HUES6 (cell line): ENCODE measurements at regions not wholly inside any gene's neighbourhood (a gene's known extent, or its start where the extent isn't known, plus 50 kb on each side); places are given as distances from the start of the nearest gene placed in this dataset.

Experiments
- H3K27ac ChIP-seq: 2 replicates; pipeline ENCODE4 v1.7.0; 2013; ENCODE audit warnings: low read depth, mild to moderate bottlenecking, low read length, inconsistent platforms
- H3K27me3 ChIP-seq: 2 replicates; pipeline ENCODE4 v1.6.1; 2013; ENCODE audit warnings: low read length; ENCODE audit not compliant: control insufficient read depth, insufficient read depth
- H3K36me3 ChIP-seq: 2 replicates; pipeline ENCODE4 v1.6.1; 2013; ENCODE audit warnings: low read length; ENCODE audit not compliant: control insufficient read depth, insufficient read depth
- H3K4me1 ChIP-seq: 2 replicates; pipeline ENCODE4 v1.6.1; 2013; ENCODE audit warnings: low read length; ENCODE audit not compliant: control insufficient read depth, insufficient read depth
- H3K4me3 ChIP-seq: 2 replicates; pipeline ENCODE4 v1.5.1; 2013; ENCODE audit warnings: low read depth, low read length
- H3K9ac ChIP-seq: one replicate; pipeline ENCODE4 v1.6.1; 2013; ENCODE audit warnings: mild to moderate bottlenecking, low read length
- H3K9me3 ChIP-seq: 2 replicates; pipeline ENCODE4 v1.6.1; 2013; ENCODE audit warnings: low read depth, low read length; ENCODE audit not compliant: control insufficient read depth, insufficient read depth

- H3K9ac ChIP-seq = no peak overlapping the region
- no peak overlapping the region for H3K27ac ChIP-seq
- no peaks in the 10 kb centered on the region for H3K27me3 ChIP-seq
- no peaks in the 10 kb centered on the region for H3K4me1 ChIP-seq
- no peaks in the 10 kb centered on the region for H3K36me3 ChIP-seq
- H3K9me3 ChIP-seq = no peaks in the 10 kb centered on the region
- no peak overlapping the region for H3K4me3 ChIP-seq
Measured at GRCh38 chr10:64977915-64978314, 1456.7 kb downstream of the REEP3 start.

- no peak overlapping the region for H3K4me3 ChIP-seq
Measured at GRCh38 chr10:64996886-64997285, 1475.7 kb downstream of the REEP3 start.

GRCh38 chr10:65010845-65011244 lies 1489.6 kb downstream of the REEP3 start:
- Histone ChIP-seq H3K27ac (no peak overlapping the region), H3K4me3 (no peak overlapping the region), H3K9me3 (no peaks in the 10 kb centered on the region), H3K9ac (no peak overlapping the region), H3K27me3 (no peaks in the 10 kb centered on the region), H3K4me1 (no peaks in the 10 kb centered on the region), H3K36me3 (no peaks in the 10 kb centered on the region)

More at GRCh38 chr10:64996886-64997285, 1475.7 kb downstream of the REEP3 start:
- H3K36me3 ChIP-seq = no peaks in the 10 kb centered on the region
- no peaks in the 10 kb centered on the region for H3K4me1 ChIP-seq
- no peaks in the 10 kb centered on the region for H3K9me3 ChIP-seq
- H3K27ac ChIP-seq = no peak overlapping the region
- H3K27me3 ChIP-seq = no peaks in the 10 kb centered on the region
- H3K9ac ChIP-seq = no peak overlapping the region

GRCh38 chr10:65017523-65017922 lies 1496.3 kb downstream of the REEP3 start:
- Histone ChIP-seq H3K4me1 (no peaks in the 10 kb centered on the region), H3K27ac (no peak overlapping the region), H3K36me3 (no peaks in the 10 kb centered on the region), H3K27me3 (no peaks in the 10 kb centered on the region), H3K9ac (no peak overlapping the region), H3K4me3 (no peak overlapping the region), H3K9me3 (peaks cover 4% of the 10 kb centered on the region)

GRCh38 chr10:65024886-65025285 lies 1503.7 kb downstream of the REEP3 start:
- Histone ChIP-seq H3K4me1 (no peaks in the 10 kb centered on the region), H3K9me3 (peaks cover 8% of the 10 kb centered on the region), H3K27ac (no peak overlapping the region), H3K36me3 (no peaks in the 10 kb centered on the region), H3K4me3 (no peak overlapping the region), H3K27me3 (no peaks in the 10 kb centered on the region), H3K9ac (no peak overlapping the region)

- no peaks in the 10 kb centered on the region for H3K36me3 ChIP-seq
- H3K9me3 ChIP-seq = peaks cover 19% of the 10 kb centered on the region
- no peak overlapping the region for H3K4me3 ChIP-seq
- H3K27me3 ChIP-seq = no peaks in the 10 kb centered on the region
- H3K27ac ChIP-seq = no peak overlapping the region
- no peak overlapping the region for H3K9ac ChIP-seq
- H3K4me1 ChIP-seq = no peaks in the 10 kb centered on the region
Measured at GRCh38 chr10:65030263-65030662, 1509.1 kb downstream of the REEP3 start.

- no peak overlapping the region for H3K4me3 ChIP-seq
- H3K27me3 ChIP-seq = no peaks in the 10 kb centered on the region
- H3K4me1 ChIP-seq = no peaks in the 10 kb centered on the region
- no peak overlapping the region for H3K27ac ChIP-seq
- no peak overlapping the region for H3K9ac ChIP-seq
- no peaks in the 10 kb centered on the region for H3K36me3 ChIP-seq
- peaks cover 23% of the 10 kb centered on the region for H3K9me3 ChIP-seq
Measured at GRCh38 chr10:65032867-65033769, 1511.9 kb downstream of the REEP3 start.

- Histone ChIP-seq H3K36me3 (no peaks in the 10 kb centered on the region), H3K4me3 (no peak overlapping the region), H3K27ac (no peak overlapping the region), H3K4me1 (no peaks in the 10 kb centered on the region), H3K9ac (no peak overlapping the region), H3K9me3 (peaks cover 23% of the 10 kb centered on the region), H3K27me3 (no peaks in the 10 kb centered on the region)
Measured at GRCh38 chr10:65033957-65034356, 1512.8 kb downstream of the REEP3 start.

- H3K4me3 ChIP-seq = no peak overlapping the region
- H3K9me3 ChIP-seq = 0 out of 2 replicates have a peak, but pooled peaks cover 3% of the 10 kb centered on the region
- no peaks in the 10 kb centered on the region for H3K36me3 ChIP-seq
- no peak overlapping the region for H3K9ac ChIP-seq
- no peaks in the 10 kb centered on the region for H3K4me1 ChIP-seq
- H3K27me3 ChIP-seq = no peaks in the 10 kb centered on the region
- H3K27ac ChIP-seq = no peak overlapping the region
Measured at GRCh38 chr10:65040796-65041195, 1519.6 kb downstream of the REEP3 start.

- Histone ChIP-seq H3K36me3 (no peaks in the 10 kb centered on the region), H3K27ac (no peak overlapping the region), H3K27me3 (no peaks in the 10 kb centered on the region), H3K9me3 (0 out of 2 replicates have a peak, but pooled peaks cover 3% of the 10 kb centered on the region), H3K9ac (no peak overlapping the region), H3K4me1 (no peaks in the 10 kb centered on the region), H3K4me3 (no peak overlapping the region)
Measured at GRCh38 chr10:65041307-65041706, 1520.1 kb downstream of the REEP3 start.

- 0 out of 2 replicates have a peak, but pooled peaks cover 3% of the 10 kb centered on the region for H3K9me3 ChIP-seq
- no peak overlapping the region for H3K4me3 ChIP-seq
- H3K27me3 ChIP-seq = no peaks in the 10 kb centered on the region
- no peaks in the 10 kb centered on the region for H3K4me1 ChIP-seq
- H3K9ac ChIP-seq = no peak overlapping the region
- H3K27ac ChIP-seq = no peak overlapping the region
- H3K36me3 ChIP-seq = no peaks in the 10 kb centered on the region
Measured at GRCh38 chr10:65042496-65042895, 1521.3 kb downstream of the REEP3 start.
